GM18511 (cell line): ENCODE measurements at regions not wholly inside any gene's neighbourhood (a gene's known extent, or its start where the extent isn't known, plus 50 kb on each side); places are given as distances from the start of the nearest gene placed in this dataset.
"Not testable (repeated sequence)": the region's sequence is repeated elsewhere in the genome, so short reads cannot be mapped to it uniquely, and the experiment has no call there.

ENCODE experiments used
- ATAC-seq: cut with Tn5 transposase; IDR thresholded peaks from one replicate; pipeline ENCODE4 v1.9.1; 2021; ENCODE audit warnings: mild to moderate bottlenecking, moderate library complexity; ENCODE audit not compliant: unreplicated experiment

GRCh38 chr5:122515210-122515609, 203.2 kb downstream of the SNCAIP start:
- ATAC-seq = not testable (repeated sequence)

GRCh38 chr5:122515709-122516431, 203.8 kb downstream of the SNCAIP start:
- ATAC-seq = peak; percentile 84

- ATAC-seq = no peak
These were observed 204.4 kb downstream of the SNCAIP start for GRCh38 chr5:122516432-122516743.

DNA sequence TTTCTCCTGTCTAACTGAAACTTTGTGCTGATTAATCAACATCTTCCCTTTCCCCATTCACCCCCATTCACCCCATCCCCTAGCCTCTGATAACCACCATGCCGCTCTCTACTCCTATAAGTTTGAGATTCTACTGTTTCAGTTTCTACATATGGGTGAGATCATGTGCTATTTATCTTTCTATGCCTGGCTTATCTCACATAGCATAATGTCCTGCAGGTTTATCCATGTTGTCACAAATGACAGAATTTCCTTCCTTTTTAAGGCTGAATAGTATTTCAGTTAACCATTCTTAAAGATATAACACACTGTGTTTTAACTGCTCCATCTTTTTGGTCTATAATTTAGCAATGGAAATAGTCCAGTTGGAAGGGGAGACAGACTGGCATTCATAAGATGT, 205.1 kb downstream of the SNCAIP start:
- no peak for ATAC-seq

- ATAC-seq = no peak
These were observed 211.7 kb downstream of the SNCAIP start for GRCh38 chr5:122523776-122524175.

DNA sequence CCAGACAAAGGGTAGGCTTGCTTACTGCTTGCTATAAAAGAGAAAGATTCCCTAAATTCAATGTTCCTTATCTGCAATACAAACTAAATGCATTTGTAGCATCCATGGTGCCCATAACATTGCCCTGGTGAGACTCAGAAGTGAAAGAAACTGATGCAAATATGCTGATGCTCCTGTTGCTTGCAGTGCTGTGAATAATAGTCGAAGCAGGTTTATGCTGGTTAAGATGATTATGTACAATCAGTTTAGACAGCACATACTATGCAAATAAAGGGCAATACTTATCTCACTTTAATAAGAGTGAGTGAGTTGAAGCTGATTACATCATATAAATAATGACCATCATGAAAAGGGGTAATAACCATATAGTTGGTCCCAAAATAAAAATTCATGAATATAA, 215.5 kb downstream of the SNCAIP start:
- ATAC-seq = no peak

GRCh38 chr5:122532035-122532434, 220.0 kb downstream of the SNCAIP start:
- ATAC-seq = no peak

DNA sequence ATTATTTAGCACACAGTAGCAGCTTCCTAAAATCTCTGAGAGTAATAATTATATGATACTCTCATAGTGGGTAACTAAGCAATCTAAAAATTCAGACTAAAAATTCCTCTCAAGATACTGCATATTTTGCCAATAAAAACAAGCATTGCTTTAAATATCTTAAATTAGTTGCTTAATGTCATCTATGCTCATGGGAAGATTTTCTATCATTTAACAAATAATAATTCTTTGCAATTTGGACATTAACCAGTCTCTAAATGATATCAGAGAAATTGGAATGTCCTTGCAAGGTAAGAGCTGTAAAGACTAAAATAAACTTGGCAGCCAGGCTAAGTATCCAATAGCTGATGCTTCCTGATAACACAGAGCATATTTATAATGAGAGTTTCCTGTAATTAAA, 221.8 kb downstream of the SNCAIP start:
- ATAC-seq = no peak

- no peak for ATAC-seq
These were observed 222.8 kb downstream of the SNCAIP start for GRCh38 chr5:122534829-122535228.

- ATAC-seq = no peak
These were observed 229.4 kb downstream of the SNCAIP start for GRCh38 chr5:122541388-122541787.

- no peak for ATAC-seq
These were observed 228.9 kb upstream of the SNX2 start for GRCh38 chr5:122545986-122546385.

DNA sequence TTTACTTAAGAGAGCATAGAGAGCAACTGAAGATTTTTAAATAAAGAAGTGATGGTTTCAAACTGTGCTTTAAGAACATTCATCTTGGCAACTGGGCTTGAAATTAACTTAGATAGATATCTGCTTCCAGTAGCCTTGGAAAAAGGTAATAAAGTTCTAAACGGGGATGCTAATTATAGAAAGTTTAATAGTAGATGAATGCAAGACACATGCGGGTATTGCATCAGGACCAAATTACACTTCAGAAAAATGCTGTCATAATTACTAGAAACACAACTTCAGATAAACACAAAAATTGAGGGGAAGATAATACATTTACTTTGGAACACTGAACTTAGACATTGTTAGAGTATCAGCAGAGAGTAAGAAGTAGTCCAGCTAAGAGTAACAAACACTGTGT, 227.7 kb upstream of the SNX2 start:
- no peak for ATAC-seq

DNA sequence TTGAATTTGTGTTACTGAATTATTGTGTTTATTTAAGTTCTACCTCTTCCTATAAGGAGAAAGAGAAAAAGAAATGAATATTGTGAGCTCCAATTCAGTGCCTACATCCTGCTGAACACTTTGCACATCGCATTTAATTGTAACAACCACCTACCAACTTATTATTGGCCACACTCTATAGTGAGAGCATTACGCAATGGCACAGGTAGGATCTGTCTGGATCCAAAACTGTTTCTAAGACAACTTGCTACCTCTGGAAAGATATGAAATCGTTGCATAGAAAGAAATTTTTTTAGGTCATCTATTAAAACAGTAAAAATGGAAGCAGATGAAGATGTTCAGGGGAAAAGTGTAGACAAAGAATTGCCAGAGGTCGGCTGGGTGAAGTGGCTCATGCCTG, 227.2 kb upstream of the SNX2 start:
- ATAC-seq = no peak

DNA sequence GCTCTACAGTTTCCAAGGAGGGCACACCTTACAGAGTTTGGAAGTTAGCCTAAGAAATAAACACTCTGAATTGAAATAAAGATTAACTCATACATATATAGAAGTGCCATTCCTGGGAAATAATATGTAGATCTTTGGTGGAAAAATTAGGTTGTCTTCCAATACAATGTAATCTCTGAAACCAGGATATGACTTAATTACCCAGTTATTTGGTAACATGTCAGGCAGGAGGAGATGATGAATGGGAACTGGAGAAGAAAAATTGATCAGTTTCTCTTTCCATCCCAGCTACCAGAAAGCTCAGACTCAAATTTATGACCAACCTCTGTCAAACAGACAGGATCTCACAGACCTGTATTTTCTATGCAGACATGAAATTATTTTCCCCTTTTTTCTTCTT, 215.2 kb upstream of the SNX2 start:
- ATAC-seq = no peak

DNA sequence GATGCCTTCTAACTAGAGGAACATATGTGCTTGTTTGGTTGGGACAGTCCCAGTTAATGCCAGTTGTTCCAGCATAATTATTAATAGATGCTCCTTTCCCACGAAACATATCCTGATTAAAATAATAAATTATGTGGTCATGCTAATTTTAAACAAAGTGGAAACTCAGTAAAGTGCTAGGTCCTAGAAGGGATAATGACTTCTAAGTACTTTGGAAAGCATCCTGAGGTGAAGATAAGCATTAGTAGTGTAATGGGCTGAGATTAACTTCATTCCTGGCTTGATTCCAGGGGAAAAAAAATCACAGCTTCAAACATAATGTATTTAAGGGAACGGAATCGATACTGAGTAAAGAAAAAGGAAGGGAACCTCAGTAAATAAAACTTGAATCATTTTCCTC, 213.7 kb upstream of the SNX2 start:
- ATAC-seq = no peak

DNA sequence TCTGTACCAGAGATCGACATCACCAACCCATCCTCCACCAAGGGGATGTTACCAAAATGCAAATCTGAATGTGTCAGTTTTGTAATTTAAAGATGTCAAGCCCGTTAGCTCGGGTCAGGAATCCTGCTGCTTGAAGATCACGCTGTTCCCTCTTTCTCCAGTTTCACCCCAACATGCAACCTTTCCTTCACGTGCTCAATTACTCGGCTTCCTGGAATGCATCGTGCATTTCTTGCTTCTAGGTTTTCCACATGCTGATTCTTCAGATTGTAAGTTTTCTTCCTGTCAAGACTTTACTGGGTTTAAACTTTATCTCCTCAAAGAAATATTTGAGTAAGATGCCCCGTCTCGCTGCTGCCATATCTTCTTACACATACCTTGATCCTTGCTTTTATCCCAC, 209.5 kb upstream of the SNX2 start:
- no peak for ATAC-seq

- no peak for ATAC-seq
These were observed 198.4 kb upstream of the SNX2 start for GRCh38 chr5:122576256-122577016.

DNA sequence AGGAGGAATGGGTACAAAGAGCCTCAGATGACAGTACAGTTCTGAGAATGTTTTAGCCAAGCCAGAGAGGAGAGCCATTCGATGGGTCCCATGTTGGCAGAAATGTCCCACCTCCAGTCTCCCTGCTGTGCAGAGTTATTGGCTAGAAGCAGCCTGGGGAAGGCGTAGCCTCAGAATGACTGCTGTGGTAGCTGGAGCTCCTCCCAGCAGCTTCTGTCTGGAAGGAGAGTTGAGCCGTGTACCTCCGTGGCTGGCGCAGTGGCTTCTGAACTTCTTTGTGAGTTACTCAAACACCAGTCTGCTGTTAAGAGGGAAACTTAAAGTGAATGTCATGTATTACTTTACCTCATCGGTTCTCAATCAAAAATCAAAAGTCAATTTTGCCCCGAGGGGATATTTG, 193.3 kb upstream of the SNX2 start:
- no peak for ATAC-seq

GRCh38 chr5:122584411-122585300, 190.2 kb upstream of the SNX2 start:
- ATAC-seq = no peak

DNA sequence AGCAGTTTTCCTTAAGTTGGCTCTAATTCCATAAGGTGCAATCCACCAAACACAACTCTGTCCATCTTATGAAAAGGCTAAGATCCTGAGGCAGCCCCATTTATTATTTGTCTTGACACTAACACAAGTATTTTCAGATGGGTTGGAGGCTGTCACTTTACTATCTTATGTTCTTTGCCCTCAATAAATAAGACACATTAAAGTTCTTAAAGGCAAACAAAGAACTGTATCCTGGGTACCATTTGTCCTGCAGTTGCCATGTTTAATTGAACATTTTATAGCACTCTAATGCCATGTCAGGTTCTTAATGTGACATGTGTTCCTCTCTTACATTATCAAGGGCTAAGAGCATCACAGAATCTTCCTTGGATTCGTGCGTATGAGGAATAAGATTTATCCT, 189.5 kb upstream of the SNX2 start:
- ATAC-seq = no peak

- no peak for ATAC-seq
These were observed 188.5 kb upstream of the SNX2 start for GRCh38 chr5:122586351-122586750.

GRCh38 chr5:122591828-122592227, 183.1 kb upstream of the SNX2 start:
- ATAC-seq = no peak
